ENCODE measurements at regions not wholly inside any gene's neighbourhood (a gene's known extent, or its start where the extent isn't known, plus 50 kb on each side); places are given as distances from the start of the nearest gene placed in this dataset.

DNA sequence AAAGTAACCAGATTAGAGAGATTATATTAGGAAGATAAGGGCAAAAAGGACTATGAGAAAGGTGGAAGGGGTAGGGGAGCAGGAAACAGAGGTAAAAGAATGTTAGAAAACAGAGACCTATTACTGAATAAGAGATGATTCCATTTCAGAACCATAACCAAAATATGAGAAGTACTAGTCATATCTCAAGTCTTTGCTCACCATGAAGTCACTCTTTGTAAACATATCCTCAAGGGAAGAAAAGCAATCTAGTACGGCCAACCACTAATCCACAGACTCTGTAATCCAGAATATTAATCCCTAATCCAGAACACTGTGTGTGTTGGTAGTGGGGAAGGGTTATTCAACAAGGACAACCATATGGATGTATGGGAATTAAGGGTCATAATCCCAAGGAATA is 92.0 kb downstream of the CDCA7 start:
- Histone ChIP-seq H2BK120ac (ENCODE audit: low read depth, low read length, poor library complexity, severe bottlenecking) (no peak overlapping the region), H2BK5ac (ENCODE audit: insufficient read length, low read length) (no peak overlapping the region), H3K9ac (ENCODE audit: extremely low read depth, insufficient read length, low read length) (no peak overlapping the region), H2BK15ac (ENCODE audit: low read depth, low read length) (no peak overlapping the region), H3K27ac (ENCODE audit: insufficient read length, low read depth, low read length) (no peak overlapping the region), H4K5ac (ENCODE audit: insufficient read length, low read depth, low read length) (no peak overlapping the region), H2AFZ (ENCODE audit: low read length) (no peak overlapping the region), H2AK5ac (ENCODE audit: insufficient read length, low read length) (no peak overlapping the region), H3K79me1 (ENCODE audit: insufficient read depth, low read depth, low read length, poor library complexity, severe bottlenecking) (no peaks in the 10 kb centered on the region), H4K91ac (ENCODE audit: insufficient read length, low read depth, low read length) (no peak overlapping the region), H3K9me3 (ENCODE audit: control insufficient read depth, low read depth, low read length) (no peaks in the 10 kb centered on the region), H3K27me3 (ENCODE audit: insufficient read depth, low read length) (no peaks in the 10 kb centered on the region), H2BK12ac (ENCODE audit: insufficient read length, low read depth, low read length) (no peak overlapping the region), H3K23ac (ENCODE audit: insufficient read length, low read depth, low read length) (no peak overlapping the region), H4K20me1 (ENCODE audit: control insufficient read depth, insufficient read depth, insufficient read length) (no peaks in the 10 kb centered on the region), H4K8ac (replicated peaks; ENCODE audit: insufficient read length, low read depth, low read length) (no peak overlapping the region), H3K4me2 (ENCODE audit: insufficient read depth, insufficient read length, low read length) (no peak overlapping the region), H3T11ph (ENCODE audit: low read length) (no peak overlapping the region), H3K79me2 (ENCODE audit: insufficient read depth, low read length) (no peaks in the 10 kb centered on the region), H3K56ac (ENCODE audit: insufficient read length, low read depth, low read length) (no peak overlapping the region), H3K23me2 (ENCODE audit: insufficient read length, low read depth, low read length, poor library complexity, severe bottlenecking) (no peaks in the 10 kb centered on the region), H3K14ac (ENCODE audit: insufficient read depth, low read length) (no peak overlapping the region), H3K4ac (ENCODE audit: low read depth, low read length) (no peak overlapping the region), H2BK20ac (ENCODE audit: low read depth, low read length, poor library complexity, severe bottlenecking) (no peak overlapping the region), H3K4me1 (ENCODE audit: insufficient read depth, low read length) (no peaks in the 10 kb centered on the region), H3K18ac (ENCODE audit: insufficient read length, low read depth, low read length) (no peak overlapping the region)
- no peak overlapping the region for H3K27ac Mint-ChIP-seq
- H3K9me3 Mint-ChIP-seq, result no peaks in the 10 kb centered on the region
- peaks cover 4% of the 10 kb centered on the region for H3K27me3 Mint-ChIP-seq (ENCODE audit: low read depth)
- no peak overlapping the region for H3K4me3 Mint-ChIP-seq
- TF ChIP-seq, protein P1, sequence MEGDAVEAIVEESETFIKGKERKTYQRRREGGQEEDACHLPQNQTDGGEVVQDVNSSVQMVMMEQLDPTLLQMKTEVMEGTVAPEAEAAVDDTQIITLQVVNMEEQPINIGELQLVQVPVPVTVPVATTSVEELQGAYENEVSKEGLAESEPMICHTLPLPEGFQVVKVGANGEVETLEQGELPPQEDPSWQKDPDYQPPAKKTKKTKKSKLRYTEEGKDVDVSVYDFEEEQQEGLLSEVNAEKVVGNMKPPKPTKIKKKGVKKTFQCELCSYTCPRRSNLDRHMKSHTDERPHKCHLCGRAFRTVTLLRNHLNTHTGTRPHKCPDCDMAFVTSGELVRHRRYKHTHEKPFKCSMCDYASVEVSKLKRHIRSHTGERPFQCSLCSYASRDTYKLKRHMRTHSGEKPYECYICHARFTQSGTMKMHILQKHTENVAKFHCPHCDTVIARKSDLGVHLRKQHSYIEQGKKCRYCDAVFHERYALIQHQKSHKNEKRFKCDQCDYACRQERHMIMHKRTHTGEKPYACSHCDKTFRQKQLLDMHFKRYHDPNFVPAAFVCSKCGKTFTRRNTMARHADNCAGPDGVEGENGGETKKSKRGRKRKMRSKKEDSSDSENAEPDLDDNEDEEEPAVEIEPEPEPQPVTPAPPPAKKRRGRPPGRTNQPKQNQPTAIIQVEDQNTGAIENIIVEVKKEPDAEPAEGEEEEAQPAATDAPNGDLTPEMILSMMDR (conservative IDR thresholded peaks at IDR 0.05), result no peak
- no CpG with 5 or more reads among the region's 1 CpG for WGBS (ENCODE audit: extremely low coverage, insufficient read length, low lambda C conversion rate)
- no peak for DNase-seq
- no peaks in the 10 kb centered on the region for H3K36me3 Mint-ChIP-seq (ENCODE audit: insufficient read depth in 1 of 3, low read depth in 3 of 3)
- peaks cover 12 to 16% of the 10 kb centered on the region in 2 experiments for H3K4me1 Mint-ChIP-seq
